Astrocyte of the cerebellum (primary cell): ENCODE measurements at regions not wholly inside any gene's neighbourhood (a gene's known extent, or its start where the extent isn't known, plus 50 kb on each side); places are given as distances from the start of the nearest gene placed in this dataset.

Source experiments
- DNase-seq: peaks from one replicate; pipeline ENCODE4 v3.0.0-alpha.2; 2011; ENCODE audit warnings: low read depth
- H3K4me3 ChIP-seq: 2 replicates; pipeline ENCODE4 v1.5.1; 2011; ENCODE audit warnings: mild to moderate bottlenecking, low read depth, low read length, moderate library complexity
- in situ Hi-C: cut with HindIII; loops from 2 replicates; pipeline ENCODE4 v1.10.0; 2017; ENCODE audit warnings: low sequenced_read_pairs
- TF ChIP-seq, protein P1 (sequence below): IDR thresholded peaks from 2 replicates; pipeline ENCODE4 v1.5.1; 2012; ENCODE audit warnings: low read length, low read depth, moderate library complexity, mild to moderate bottlenecking; ENCODE audit errors: missing control alignments

- no peak overlapping the region for H3K4me3 ChIP-seq
- TF ChIP-seq, protein P1, sequence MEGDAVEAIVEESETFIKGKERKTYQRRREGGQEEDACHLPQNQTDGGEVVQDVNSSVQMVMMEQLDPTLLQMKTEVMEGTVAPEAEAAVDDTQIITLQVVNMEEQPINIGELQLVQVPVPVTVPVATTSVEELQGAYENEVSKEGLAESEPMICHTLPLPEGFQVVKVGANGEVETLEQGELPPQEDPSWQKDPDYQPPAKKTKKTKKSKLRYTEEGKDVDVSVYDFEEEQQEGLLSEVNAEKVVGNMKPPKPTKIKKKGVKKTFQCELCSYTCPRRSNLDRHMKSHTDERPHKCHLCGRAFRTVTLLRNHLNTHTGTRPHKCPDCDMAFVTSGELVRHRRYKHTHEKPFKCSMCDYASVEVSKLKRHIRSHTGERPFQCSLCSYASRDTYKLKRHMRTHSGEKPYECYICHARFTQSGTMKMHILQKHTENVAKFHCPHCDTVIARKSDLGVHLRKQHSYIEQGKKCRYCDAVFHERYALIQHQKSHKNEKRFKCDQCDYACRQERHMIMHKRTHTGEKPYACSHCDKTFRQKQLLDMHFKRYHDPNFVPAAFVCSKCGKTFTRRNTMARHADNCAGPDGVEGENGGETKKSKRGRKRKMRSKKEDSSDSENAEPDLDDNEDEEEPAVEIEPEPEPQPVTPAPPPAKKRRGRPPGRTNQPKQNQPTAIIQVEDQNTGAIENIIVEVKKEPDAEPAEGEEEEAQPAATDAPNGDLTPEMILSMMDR = no peak
- in situ Hi-C loops = no loop called here
- DNase-seq = no peak
Observed at GRCh38 chr6:6889601-6890000, 218.2 kb upstream of the RREB1 start.

- TF ChIP-seq, protein P1 = no peak
Observed at GRCh38 chr6:6890400-6890858, 217.3 kb upstream of the RREB1 start.

GRCh38 chr6:6891125-6891721 lies 216.5 kb upstream of the RREB1 start:
- no peak overlapping the region for H3K4me3 ChIP-seq
- in situ Hi-C loops = no loop called here
- no peak for DNase-seq
- TF ChIP-seq, protein P1 = no peak

More at GRCh38 chr6:6890400-6890858, 217.3 kb upstream of the RREB1 start:
- no peak overlapping the region for H3K4me3 ChIP-seq
- in situ Hi-C loops = no loop called here
- DNase-seq = no peak

DNA sequence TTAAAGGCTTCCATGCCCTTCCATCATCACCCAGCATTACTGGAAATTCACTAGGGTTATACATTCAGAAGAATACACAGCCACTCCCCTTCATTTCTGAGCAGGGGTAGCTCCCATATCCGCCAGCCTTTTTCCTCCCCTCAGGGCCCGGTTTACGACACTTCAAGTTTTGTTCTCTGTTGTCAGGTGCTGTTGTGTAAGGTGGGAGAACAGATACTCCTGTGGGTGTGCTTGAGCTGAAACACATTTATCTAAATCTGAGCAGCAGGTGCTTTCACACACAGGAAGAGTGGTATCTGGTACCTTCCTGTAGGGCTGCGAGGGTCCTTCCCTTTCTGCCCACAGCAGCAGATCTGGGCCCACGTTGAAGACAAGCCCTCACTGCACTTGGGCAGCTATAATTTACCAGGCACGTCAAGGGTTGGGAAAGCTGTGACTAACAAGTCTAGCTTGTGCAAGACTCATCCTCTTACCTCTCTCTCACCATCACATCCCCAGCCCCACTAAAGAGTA lies 215.8 kb upstream of the RREB1 start:
- no peak for DNase-seq
- TF ChIP-seq, protein P1 = no peak
- no peak overlapping the region for H3K4me3 ChIP-seq
- in situ Hi-C loops = no loop called here

DNA sequence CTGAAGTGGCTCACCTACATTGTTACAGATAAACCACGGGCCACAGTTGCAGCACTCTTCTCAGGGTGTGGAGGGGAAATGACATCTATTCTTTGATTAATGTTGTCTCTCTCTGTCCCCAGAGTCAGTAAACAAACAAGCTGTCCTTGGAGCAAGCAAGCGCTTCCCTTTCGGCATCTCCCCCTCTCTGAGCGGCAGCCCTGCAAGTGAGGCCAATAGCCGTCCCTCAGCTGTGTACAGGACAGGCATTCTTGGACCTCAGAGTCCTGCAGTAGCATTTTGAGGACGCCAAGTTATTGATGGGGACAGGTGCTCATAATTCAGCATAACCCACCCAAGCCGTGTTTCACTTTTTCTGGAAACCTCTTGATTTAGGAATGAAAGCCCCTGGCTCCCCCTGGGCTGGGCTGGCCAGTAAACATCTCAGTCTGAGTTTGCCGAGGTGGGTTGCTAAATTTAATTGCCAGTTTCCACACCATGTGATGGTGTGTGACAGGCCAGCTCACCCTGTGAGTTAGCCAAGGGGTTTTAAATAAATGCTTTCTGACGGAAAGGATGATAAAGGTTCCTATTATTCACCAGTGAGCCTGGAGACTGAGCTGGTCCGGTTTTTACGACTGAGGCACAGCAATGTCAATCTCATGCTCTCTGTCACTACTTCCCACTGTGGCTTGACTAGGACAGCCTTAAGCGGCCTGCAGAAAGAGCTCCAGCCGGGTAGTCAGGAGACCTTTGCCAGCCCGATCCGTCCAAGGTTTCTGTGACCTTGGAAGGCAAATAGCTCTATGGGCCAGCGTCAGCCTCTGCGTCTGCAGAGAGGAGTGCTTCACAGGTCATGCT lies 214.8 kb upstream of the RREB1 start:
- in situ Hi-C loops = no loop called here
- H3K4me3 ChIP-seq = no peak overlapping the region
- DNase-seq = no peak
- TF ChIP-seq, protein P1 = no peak

GRCh38 chr6:6893701-6894100 lies 214.1 kb upstream of the RREB1 start:
- DNase-seq = no peak
- in situ Hi-C loops = no loop called here
- H3K4me3 ChIP-seq = no peak overlapping the region
- TF ChIP-seq, protein P1 = no peak
